ENCODE measurements at regions not wholly inside any gene's neighbourhood (a gene's known extent, or its start where the extent isn't known, plus 50 kb on each side); places are given as distances from the start of the nearest gene placed in this dataset.

GRCh38 chr6:135743476-135743875, 108.0 kb upstream of the PDE7B start:
- WGBS, 2 donors = 78 to 85% methylated on average over 5 of the region's 5 CpGs
- no peak for DNase-seq
- no peaks in the 10 kb centered on the region for H3K27me3 ChIP-seq
- intact Hi-C loops (cut with DNase I) = loop anchor here (10.0 kb wide), 1 partner anchor 81 kb away; no protein-coding TSS in a partner anchor
- H3K27ac ChIP-seq = no peak overlapping the region
- H3K4me1 ChIP-seq = no peaks in the 10 kb centered on the region
- no peaks in the 10 kb centered on the region for H3K9me3 ChIP-seq
- TF ChIP-seq, protein P1, sequence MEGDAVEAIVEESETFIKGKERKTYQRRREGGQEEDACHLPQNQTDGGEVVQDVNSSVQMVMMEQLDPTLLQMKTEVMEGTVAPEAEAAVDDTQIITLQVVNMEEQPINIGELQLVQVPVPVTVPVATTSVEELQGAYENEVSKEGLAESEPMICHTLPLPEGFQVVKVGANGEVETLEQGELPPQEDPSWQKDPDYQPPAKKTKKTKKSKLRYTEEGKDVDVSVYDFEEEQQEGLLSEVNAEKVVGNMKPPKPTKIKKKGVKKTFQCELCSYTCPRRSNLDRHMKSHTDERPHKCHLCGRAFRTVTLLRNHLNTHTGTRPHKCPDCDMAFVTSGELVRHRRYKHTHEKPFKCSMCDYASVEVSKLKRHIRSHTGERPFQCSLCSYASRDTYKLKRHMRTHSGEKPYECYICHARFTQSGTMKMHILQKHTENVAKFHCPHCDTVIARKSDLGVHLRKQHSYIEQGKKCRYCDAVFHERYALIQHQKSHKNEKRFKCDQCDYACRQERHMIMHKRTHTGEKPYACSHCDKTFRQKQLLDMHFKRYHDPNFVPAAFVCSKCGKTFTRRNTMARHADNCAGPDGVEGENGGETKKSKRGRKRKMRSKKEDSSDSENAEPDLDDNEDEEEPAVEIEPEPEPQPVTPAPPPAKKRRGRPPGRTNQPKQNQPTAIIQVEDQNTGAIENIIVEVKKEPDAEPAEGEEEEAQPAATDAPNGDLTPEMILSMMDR (IDR thresholded peaks at IDR 0.05) = no peak
- no peak for TF ChIP-seq EP300 (IDR thresholded peaks at IDR 0.05)
- TF ChIP-seq POLR2AphosphoS5 (IDR thresholded peaks at IDR 0.05) = no peak
- TF ChIP-seq POLR2A (IDR thresholded peaks at IDR 0.05) = no peak
- no peaks in the 10 kb centered on the region for H3K36me3 ChIP-seq
- no peak overlapping the region for H3K4me3 ChIP-seq

- no peaks in the 10 kb centered on the region for H3K9me3 ChIP-seq
- no peak overlapping the region for H3K27ac ChIP-seq
- H3K4me1 ChIP-seq = no peaks in the 10 kb centered on the region
- DNase-seq = no peak
- no peaks in the 10 kb centered on the region for H3K36me3 ChIP-seq
- no peak overlapping the region for H3K4me3 ChIP-seq
- WGBS, 2 donors = 73 to 87% methylated on average over 3 of the region's 3 CpGs
- TF ChIP-seq POLR2AphosphoS5 (IDR thresholded peaks at IDR 0.05) (no peak), EP300 (IDR thresholded peaks at IDR 0.05) (no peak), POLR2A (IDR thresholded peaks at IDR 0.05) (no peak)
- TF ChIP-seq, protein P1 (IDR thresholded peaks at IDR 0.05) = no peak
- intact Hi-C loops (cut with DNase I) = loop anchor here (10.0 kb wide), 1 partner anchor 77 kb away; no protein-coding TSS in a partner anchor
- H3K27me3 ChIP-seq = no peaks in the 10 kb centered on the region
Measured at GRCh38 chr6:135748189-135748588, 103.3 kb upstream of the PDE7B start.

- intact Hi-C loops (cut with DNase I) = no loop called here
- TF ChIP-seq EP300 (IDR thresholded peaks at IDR 0.05) (no peak), POLR2A (IDR thresholded peaks at IDR 0.05) (no peak), POLR2AphosphoS5 (IDR thresholded peaks at IDR 0.05) (no peak)
- TF ChIP-seq, protein P1 (IDR thresholded peaks at IDR 0.05) = no peak
- Histone ChIP-seq H3K27me3 (no peaks in the 10 kb centered on the region), H3K36me3 (no peaks in the 10 kb centered on the region), H3K4me3 (no peak overlapping the region), H3K27ac (no peak overlapping the region), H3K9me3 (no peaks in the 10 kb centered on the region), H3K4me1 (no peaks in the 10 kb centered on the region)
- no peak for DNase-seq
- WGBS, 2 donors = 96 to 98% methylated on average over 1 of the region's 1 CpG
Measured at GRCh38 chr6:135750081-135750480, 101.4 kb upstream of the PDE7B start.

GRCh38 chr6:135753196-135753595, 98.3 kb upstream of the PDE7B start:
- Histone ChIP-seq H3K4me1 (no peaks in the 10 kb centered on the region), H3K4me3 (no peak overlapping the region), H3K27ac (no peak overlapping the region), H3K9me3 (no peaks in the 10 kb centered on the region), H3K27me3 (no peaks in the 10 kb centered on the region), H3K36me3 (no peaks in the 10 kb centered on the region)
- DNase-seq = no peak
- 78 to 91% methylated on average over 3 of the region's 3 CpGs for WGBS, 2 donors
- intact Hi-C loops (cut with DNase I) = no loop called here
- TF ChIP-seq POLR2A (IDR thresholded peaks at IDR 0.05) (no peak), POLR2AphosphoS5 (IDR thresholded peaks at IDR 0.05) (no peak), EP300 (IDR thresholded peaks at IDR 0.05) (no peak)
- TF ChIP-seq, protein P1 (IDR thresholded peaks at IDR 0.05) = no peak

DNA sequence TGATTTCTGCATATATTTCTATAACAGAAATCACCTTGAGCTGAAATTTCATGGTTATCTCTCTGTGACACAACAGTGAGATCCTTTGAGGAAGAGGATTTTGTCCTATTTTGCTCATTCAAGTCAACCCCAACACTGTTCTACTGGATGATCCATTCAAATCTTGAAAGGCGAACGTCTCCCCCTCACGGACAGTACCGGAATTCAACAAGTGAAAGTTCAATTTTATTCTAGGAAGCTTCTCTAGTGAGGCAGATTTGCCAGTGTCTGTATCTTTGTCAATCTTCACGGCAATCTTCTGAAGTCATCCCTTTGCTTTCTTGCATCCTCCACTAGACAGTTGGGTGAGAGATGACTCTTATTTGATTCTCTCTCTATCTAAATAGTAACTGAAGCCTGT, 91.7 kb upstream of the PDE7B start:
- TF ChIP-seq POLR2A (IDR thresholded peaks at IDR 0.05) (no peak), POLR2AphosphoS5 (IDR thresholded peaks at IDR 0.05) (no peak), EP300 (IDR thresholded peaks at IDR 0.05) (no peak)
- TF ChIP-seq, protein P1 (IDR thresholded peaks at IDR 0.05) = no peak
- 67 to 82% methylated on average over 5 of the region's 5 CpGs for WGBS, 2 donors
- Histone ChIP-seq H3K4me1 (no peaks in the 10 kb centered on the region), H3K4me3 (no peak overlapping the region), H3K27me3 (no peaks in the 10 kb centered on the region), H3K9me3 (no peaks in the 10 kb centered on the region), H3K36me3 (no peaks in the 10 kb centered on the region), H3K27ac (no peak overlapping the region)
- intact Hi-C loops (cut with DNase I) = no loop called here
- no peak for DNase-seq

Data from sigmoid colon (tissue), 6 donors.